Neural crest cell (in vitro differentiated cells): ENCODE measurements at regions not wholly inside any gene's neighbourhood (a gene's known extent, or its start where the extent isn't known, plus 50 kb on each side); places are given as distances from the start of the nearest gene placed in this dataset.

Source experiments
- DNase-seq: peaks from one replicate; pipeline ENCODE4 v3.0.0; 2021; ENCODE audit warnings: low read depth, mixed read lengths, low spot score
- H3K27ac Mint-ChIP-seq: one replicate; pipeline ENCODE4 v1.8.0; 2021; ENCODE audit warnings: mild to moderate bottlenecking, mixed read lengths; ENCODE audit not compliant: unreplicated experiment
- H3K27me3 Mint-ChIP-seq: 2 replicates; pipeline ENCODE4 v1.8.0; 2021; ENCODE audit warnings: low read depth, mild to moderate bottlenecking, mixed read lengths
- H3K36me3 Mint-ChIP-seq: 2 replicates; pipeline ENCODE4 v1.8.0; 2021; ENCODE audit warnings: low read depth, mild to moderate bottlenecking, mixed read lengths
- H3K4me1 Mint-ChIP-seq: 2 replicates; pipeline ENCODE4 v1.8.0; 2021; ENCODE audit warnings: mixed read lengths
- H3K4me3 Mint-ChIP-seq: one replicate; pipeline ENCODE4 v1.8.0; 2021; ENCODE audit warnings: mild to moderate bottlenecking, mixed read lengths
- H3K9me3 Mint-ChIP-seq: 2 replicates; pipeline ENCODE4 v1.8.0; 2021; ENCODE audit warnings: mixed read lengths
- TF ChIP-seq, protein P1 (sequence below): fragments of 200-600 bp; sonication (generic); conservative IDR thresholded peaks from 2 replicates; pipeline ENCODE4 v1.5.0; 2021; ENCODE audit warnings: antibody characterized with exemption, mild to moderate bottlenecking

DNA sequence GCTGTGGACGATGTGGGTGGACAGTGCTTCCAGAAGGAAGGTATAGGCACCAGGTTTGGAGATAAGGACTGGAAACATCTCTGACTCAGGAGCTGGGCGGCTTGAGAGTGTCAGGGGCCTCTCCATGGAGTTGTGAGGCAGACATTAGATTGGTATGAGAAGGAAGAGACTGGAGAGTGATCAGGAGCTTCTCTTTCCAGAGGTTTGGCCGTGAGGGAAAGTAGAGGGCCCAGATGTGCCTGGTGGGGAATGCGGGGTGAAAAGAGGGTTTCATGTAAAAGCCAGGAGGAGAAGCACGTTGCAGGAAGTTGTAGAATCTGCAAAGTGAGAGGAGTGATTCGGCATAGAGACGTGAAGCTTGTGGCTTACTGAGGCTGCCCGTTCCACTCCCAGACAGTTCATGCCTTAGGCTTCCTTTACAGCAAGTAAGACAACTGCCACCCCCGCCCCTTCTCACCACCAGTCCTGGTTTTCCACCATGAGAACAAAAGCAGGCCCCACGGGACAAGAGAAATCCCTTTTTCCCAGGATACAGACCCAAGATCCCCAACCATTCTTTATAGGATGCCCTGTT, 166.3 kb upstream of the HDAC4 start:
- Mint-ChIP-seq H3K27ac (no peak overlapping the region), H3K4me1 (no peaks in the 10 kb centered on the region), H3K36me3 (no peaks in the 10 kb centered on the region), H3K27me3 (peaks cover 3% of the 10 kb centered on the region), H3K4me3 (no peak overlapping the region), H3K9me3 (no peaks in the 10 kb centered on the region)
- TF ChIP-seq, protein P1, sequence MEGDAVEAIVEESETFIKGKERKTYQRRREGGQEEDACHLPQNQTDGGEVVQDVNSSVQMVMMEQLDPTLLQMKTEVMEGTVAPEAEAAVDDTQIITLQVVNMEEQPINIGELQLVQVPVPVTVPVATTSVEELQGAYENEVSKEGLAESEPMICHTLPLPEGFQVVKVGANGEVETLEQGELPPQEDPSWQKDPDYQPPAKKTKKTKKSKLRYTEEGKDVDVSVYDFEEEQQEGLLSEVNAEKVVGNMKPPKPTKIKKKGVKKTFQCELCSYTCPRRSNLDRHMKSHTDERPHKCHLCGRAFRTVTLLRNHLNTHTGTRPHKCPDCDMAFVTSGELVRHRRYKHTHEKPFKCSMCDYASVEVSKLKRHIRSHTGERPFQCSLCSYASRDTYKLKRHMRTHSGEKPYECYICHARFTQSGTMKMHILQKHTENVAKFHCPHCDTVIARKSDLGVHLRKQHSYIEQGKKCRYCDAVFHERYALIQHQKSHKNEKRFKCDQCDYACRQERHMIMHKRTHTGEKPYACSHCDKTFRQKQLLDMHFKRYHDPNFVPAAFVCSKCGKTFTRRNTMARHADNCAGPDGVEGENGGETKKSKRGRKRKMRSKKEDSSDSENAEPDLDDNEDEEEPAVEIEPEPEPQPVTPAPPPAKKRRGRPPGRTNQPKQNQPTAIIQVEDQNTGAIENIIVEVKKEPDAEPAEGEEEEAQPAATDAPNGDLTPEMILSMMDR, result no peak
- DNase-seq, result no peak

DNA sequence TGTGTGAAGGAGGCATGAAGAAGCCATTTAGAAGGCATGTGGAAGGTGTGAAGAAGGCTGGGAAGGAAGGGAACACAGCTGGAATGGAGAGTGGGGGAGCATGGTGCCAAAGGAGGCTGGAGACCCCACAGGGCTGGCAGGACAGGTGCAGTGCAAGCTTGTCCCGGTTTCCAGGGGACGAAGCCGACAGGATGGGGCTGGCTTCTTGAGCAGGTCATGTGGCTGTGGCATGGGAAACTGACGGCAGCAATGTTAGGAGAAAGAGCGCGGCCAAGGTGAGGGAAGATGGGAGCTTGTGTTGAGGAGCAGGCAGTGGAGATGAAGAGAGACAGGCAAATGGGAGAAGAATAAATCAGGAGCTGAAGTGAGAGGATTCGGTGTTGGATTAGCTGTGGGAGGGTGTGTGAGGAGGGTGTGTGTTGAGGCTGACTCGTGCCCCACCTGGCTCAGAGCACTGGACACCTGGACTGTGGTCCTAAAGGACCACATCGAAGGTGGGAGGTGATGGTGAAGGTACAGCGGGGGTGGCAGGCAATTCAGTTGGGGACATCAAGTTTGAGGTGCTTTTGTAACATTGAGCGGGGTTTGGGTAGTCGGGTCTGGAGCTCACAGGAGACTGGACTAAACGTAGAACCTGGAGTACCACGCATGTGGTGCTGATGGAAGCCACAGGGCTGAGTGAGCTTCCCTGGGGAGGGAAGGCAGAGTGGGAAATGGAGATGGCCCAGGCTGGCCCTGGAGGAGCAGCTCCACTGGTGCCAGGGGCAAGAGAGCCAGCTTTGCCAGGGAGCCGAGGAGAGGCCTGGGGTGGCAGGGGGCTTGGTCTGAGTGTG, 165.6 kb upstream of the HDAC4 start:
- Mint-ChIP-seq H3K9me3 (no peaks in the 10 kb centered on the region), H3K36me3 (no peaks in the 10 kb centered on the region), H3K27me3 (peaks cover 3% of the 10 kb centered on the region), H3K4me1 (no peaks in the 10 kb centered on the region), H3K27ac (no peak overlapping the region), H3K4me3 (no peak overlapping the region)
- DNase-seq, result no peak
- TF ChIP-seq, protein P1, result no peak

DNA sequence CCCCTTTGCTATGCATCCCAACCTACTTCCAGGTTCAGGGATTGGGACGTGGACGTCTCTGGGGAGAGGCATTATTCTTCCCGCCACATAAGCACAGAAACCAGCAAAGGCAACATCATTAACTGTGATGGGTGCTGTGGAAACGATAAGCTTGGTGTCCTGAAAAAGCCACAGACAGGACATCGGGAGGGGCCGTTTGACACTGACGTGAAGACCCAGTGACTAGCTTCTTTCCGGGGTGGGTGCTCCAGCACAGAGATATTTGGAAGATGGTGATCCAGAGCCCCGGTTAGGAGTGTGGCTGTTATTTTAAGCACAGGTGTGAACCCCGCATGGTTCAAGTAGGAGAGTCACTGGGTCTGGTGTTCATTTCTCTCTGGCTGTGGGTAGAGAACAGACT, 163.8 kb upstream of the HDAC4 start:
- H3K27me3 Mint-ChIP-seq, result peaks cover 3% of the 10 kb centered on the region
- no peak overlapping the region for H3K27ac Mint-ChIP-seq
- no peaks in the 10 kb centered on the region for H3K4me1 Mint-ChIP-seq
- DNase-seq, result no peak
- H3K9me3 Mint-ChIP-seq, result no peaks in the 10 kb centered on the region
- no peak overlapping the region for H3K4me3 Mint-ChIP-seq
- TF ChIP-seq, protein P1, result no peak
- H3K36me3 Mint-ChIP-seq, result no peaks in the 10 kb centered on the region

DNA sequence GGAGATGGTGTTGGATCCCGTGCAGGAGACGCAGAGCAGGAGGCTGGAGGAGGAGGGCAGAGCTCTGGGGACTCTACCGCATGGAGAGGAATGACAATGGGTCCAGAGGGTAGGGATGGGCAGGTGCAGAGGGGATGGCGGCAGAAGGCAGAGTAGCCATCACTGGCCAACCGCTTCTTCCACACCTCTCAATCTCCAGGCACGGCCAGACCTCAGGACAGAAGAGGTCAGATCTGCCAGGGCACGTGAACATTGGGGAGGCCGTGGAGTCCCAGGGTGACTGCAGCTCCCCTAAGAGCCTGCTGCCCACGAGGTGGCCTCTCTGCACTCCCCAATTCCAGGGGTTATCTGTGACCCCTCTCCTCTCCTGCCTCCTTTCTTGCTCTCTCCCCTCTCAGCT, 162.7 kb upstream of the HDAC4 start:
- H3K27me3 Mint-ChIP-seq, result no peaks in the 10 kb centered on the region
- DNase-seq, result no peak
- no peaks in the 10 kb centered on the region for H3K4me1 Mint-ChIP-seq
- TF ChIP-seq, protein P1, result no peak
- no peaks in the 10 kb centered on the region for H3K36me3 Mint-ChIP-seq
- no peaks in the 10 kb centered on the region for H3K9me3 Mint-ChIP-seq
- no peak overlapping the region for H3K27ac Mint-ChIP-seq
- no peak overlapping the region for H3K4me3 Mint-ChIP-seq

DNA sequence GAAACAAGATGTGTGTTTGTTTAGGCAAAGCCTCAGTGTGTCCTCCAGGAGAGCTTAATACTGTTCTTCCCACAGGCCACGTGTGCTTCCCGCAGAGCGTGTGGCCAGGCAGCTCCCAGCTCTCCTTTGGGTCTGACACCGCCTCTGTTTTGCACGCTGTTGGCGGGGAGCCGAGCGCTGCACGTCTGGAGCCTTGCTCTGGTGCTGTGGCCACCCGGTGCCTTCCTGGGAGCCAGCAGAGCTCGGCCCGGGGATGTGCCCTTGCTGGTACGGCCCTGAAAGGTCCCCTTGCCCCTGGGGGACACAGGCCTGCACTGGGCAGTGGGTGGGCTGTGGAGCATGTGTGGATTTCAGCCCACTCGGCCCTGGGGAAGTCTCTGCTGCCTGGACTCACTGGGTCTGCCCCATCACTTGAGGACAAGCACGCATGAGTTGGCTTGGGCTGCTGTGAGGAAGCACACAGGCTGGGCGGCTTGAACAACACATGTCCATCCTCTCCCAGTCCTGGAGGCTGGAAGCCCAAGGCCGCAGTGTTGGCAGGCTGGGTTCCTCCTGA, 160.7 kb upstream of the HDAC4 start:
- no peak for DNase-seq
- H3K9me3 Mint-ChIP-seq, result no peaks in the 10 kb centered on the region
- no peaks in the 10 kb centered on the region for H3K27me3 Mint-ChIP-seq
- TF ChIP-seq, protein P1, result no peak
- no peak overlapping the region for H3K4me3 Mint-ChIP-seq
- H3K4me1 Mint-ChIP-seq, result no peaks in the 10 kb centered on the region
- no peaks in the 10 kb centered on the region for H3K36me3 Mint-ChIP-seq
- H3K27ac Mint-ChIP-seq, result no peak overlapping the region
